ENCODE measurements at regions not wholly inside any gene's neighbourhood (a gene's known extent, or its start where the extent isn't known, plus 50 kb on each side); places are given as distances from the start of the nearest gene placed in this dataset.

GRCh38 chr20:50401587-50402418 is 108.4 kb upstream of the PTPN1 start:
- no peak for TF ChIP-seq CTCF (conservative IDR thresholded peaks at IDR 0.05)
- no peak for TF ChIP-seq ZFX (IDR thresholded peaks at IDR 0.05)
